GM18508 (cell line): ENCODE measurements at regions not wholly inside any gene's neighbourhood (a gene's known extent, or its start where the extent isn't known, plus 50 kb on each side); places are given as distances from the start of the nearest gene placed in this dataset.
"Not testable (repeated sequence)": the region's sequence is repeated elsewhere in the genome, so short reads cannot be mapped to it uniquely, and the experiment has no call there.

Experiments
- ATAC-seq: cut with Tn5 transposase; IDR thresholded peaks from one replicate; pipeline ENCODE4 v1.9.1; 2021; ENCODE audit warnings: moderate number of reproducible peaks; ENCODE audit not compliant: insufficient read depth, unreplicated experiment

DNA sequence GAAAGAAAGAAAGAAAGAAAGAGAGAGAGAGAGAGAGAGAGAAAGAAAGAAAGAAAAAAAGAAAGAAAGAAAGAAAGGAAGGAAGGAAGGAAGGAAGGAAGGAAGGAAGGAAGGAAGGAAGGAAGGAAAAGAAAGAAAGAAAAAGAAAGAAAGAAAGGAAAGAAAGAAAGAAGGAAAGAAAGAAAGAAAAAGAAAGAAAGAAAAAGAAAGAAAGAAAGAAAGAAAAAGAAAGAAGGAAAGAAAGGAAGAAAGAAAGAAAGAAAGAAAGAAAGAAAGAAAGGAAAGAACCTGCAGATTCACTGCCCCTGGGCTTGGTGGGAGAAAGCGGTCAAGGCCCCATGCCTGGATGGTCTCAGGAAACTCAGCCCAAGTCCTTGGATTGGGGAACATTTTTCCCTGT is 1426.2 kb downstream of the BRD1 start:
- not testable (repeated sequence) for ATAC-seq

DNA sequence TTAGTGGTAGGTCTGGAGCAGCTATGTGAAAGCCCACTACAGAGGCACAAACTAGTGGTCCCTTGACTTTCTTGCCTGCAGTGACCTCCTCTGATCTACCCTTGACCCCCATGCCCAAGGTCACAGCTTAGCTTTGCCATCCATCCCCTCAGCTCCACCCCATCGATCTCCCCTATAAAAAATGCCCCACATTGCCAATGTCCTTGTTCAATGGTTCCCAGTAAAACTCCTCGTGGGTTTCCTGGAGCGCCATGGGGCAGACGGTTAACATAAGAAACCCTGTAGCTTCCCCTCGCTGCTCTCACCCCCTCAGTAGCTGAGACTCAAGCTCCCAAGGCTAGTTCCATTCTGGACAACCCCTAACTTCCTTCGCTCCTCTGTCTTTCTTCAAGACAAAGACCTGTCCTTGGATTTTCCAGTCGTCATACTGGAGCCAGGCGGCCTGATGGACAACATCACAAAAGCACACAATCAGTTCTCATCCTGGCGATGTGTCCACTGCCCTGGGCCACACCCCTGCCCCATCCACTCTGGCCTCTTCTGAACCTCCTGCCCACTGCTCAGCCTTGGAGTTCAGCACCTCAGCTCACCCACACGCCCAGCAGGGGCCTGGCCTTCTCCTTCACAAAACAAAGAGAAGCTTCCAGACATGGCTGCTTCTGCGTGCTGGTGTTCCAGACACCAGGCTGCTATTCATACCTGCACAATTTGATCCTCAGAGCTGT is 1429.3 kb downstream of the BRD1 start:
- ATAC-seq, result no peak

DNA sequence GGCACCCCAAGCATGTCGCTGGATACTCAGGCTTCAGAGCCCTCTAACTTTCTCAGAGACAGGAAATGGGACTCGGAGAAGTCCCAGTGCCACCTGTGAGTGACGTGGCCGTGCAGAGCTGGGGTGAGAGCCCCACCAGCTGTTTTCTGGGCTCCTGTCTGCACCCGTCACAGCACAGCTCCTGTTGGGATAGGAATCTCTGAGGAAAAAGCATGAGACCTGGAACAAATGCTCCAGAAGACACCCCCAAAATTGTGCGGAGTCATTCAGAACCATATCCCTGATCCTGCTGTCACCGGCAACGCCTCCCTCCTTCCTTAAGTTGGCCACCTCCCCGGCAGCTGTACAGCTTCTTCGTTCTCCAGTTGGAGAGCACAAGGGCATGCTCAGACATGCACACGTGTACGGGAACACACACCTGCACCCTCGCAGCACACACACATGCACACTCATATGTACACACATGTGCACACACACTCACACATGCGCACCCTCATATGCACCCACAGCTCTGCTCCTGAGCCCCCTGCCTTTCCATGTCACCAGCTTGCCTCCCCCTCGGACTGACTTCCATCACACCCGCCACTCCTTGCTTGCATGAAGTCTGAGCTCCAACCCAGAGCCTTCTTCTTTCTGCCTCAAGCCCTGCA is 1430.0 kb downstream of the BRD1 start:
- no peak for ATAC-seq

DNA sequence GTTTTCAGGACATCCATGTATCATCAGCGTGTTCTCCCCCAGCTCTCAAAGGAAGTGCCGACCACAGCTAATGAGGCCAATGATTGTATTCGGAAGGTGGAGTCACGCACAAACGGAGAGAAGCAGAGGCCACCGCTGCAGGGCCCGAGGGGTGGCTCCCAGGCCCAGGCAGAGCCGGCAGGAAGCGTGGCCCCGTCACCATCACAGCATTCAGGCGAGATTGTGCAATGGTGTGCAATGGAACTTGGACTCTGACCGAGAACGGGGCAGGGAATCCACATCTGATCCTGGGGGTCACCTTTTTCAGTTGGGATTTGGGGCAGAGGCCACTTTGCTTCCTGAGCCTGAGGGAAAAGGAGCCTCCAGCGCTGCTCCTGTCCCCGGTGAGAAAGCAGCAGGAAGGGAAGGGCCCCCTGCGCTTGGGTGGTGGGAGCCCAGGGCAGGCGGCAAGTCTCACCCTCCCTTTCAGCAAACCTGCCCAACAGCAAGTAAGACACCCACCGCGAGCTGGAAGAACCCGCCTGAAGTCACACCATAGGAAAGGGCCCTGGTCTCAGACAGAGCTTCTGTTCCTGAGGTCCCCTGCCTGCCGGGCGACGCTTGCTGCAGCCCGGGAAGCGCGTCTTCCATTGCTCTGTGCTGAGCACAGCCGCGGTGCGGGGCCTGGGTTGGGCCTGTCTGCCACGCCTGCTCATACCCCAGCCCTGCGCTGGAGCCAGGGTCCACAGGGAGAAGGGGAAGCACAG is 1430.7 kb downstream of the BRD1 start:
- no peak for ATAC-seq

DNA sequence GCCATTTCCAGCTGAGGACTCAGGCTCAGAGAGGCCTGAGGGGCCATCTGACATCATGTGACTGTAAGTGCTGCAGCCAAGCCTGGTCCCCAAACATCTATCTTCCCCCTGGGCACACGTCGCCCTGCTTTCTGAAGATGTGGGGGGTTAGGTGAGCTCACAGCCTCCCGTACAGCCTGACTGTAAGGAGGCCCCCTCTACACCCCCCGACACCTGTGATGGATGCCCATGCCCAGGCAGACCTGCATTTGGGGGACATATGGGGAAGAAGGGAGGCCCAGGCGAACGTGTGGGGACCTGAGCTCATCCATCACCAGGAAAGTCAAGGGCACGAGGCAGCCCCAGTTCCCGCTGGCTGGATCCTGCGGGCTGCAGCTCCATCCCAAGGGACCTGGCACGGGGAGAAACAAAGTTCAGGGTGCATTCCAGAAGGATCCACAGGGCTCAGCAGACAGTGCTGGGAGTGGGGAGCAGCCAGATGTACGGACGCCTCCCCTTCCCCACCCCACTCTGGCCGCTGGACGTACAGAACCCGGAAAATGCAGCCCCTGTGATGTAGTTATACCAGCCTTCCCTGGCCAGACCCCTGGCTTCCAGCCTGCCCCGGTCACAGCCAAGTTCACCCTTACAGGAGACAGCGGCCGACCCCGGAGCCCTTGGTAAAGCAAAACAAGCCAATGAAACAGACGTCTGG is 1431.4 kb downstream of the BRD1 start:
- no peak for ATAC-seq

DNA sequence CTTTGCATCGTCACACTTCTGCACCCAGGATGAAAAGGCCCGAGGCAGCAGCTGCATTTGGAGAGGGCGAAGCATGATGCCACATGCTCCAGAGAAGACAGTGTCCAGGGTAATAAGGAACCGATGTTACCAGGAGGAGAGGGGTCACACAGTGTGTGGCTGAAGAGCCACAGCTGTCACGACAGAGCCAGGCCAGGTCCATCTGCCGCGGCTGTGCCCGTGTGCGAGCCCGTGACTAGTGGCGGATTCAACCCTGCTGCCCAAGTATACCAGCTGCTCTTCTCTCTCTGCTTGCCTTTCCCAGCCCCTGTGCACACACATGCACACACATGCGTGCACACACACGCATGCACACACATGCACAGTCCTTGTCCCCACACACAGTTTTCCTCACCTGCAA is 1432.5 kb downstream of the BRD1 start:
- ATAC-seq, result no peak

DNA sequence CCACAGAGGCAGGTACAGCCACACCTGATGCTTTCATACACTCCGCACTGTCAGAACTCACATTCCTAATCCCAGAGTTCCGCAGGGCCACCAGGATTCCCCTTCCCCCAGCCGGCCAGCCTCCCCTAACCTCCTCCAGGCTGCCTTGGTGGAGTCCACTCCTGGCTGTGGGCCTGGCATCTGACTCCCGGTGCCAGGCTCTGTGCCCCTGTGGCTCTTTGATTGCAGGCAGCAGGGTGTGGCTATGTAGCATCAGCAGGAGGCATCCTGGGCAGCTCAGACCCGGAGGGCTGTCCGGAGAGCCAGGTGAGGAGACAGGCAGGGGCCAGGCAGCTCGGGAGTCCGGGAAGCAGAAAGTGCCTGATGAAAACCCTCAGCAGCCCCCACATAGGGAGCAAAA is 1432.9 kb downstream of the BRD1 start:
- no peak for ATAC-seq

DNA sequence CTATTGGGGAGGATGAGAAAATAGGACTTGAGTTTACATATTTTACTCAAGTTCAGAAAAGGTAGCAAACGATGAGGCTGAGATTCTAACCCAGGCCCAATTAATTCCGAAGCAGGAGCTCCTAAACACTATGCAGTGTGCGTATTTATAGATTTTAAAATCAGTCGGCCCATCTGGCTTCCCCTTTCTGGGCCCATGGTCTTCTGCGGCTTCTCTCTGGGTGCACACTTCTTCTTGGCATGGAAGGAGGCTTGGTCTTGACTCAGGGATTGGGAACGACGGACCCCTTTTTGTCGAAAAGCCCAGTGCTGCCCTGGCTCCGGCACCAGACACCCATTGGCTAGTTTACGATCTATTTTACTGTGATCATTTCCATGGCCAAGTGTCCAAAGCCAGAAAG is 1433.8 kb downstream of the BRD1 start:
- ATAC-seq, result no peak

DNA sequence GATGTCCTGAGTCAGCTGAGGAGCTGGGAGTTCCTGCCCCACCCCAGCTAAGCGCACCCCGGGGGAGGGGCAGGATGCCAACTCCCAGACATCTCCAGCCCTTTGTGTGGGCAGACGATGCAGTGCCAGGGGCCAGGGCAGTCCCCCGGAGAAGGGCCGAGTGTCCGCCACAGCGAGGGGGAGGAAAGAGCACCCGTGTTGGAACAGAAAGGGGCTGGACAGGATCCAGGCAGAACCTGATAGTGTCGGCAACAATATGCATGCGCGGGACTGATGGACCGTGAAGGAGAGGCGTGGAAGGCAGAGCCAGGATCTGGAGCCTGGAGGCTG is 1434.7 kb downstream of the BRD1 start:
- ATAC-seq, result no peak

DNA sequence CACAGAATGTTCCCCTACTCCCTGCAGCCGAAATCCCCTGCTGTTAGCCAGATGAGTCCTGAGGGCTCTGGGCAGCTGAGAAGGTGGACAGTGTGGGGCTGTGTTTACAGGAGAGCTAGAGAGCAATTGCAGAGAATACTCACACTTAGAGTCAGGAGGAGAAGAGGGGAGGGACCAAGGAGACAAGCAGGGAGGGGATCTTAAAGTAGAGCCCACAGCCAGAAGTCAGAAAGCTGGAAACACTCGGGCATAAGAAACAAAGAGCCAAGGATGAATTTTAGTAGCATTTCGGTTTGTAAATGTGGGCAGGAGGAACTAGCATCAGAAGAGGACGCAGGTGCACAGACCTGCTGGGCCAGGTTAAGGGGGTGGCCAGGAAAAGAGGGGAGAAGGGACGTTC is 1435.9 kb downstream of the BRD1 start:
- ATAC-seq, result no peak

DNA sequence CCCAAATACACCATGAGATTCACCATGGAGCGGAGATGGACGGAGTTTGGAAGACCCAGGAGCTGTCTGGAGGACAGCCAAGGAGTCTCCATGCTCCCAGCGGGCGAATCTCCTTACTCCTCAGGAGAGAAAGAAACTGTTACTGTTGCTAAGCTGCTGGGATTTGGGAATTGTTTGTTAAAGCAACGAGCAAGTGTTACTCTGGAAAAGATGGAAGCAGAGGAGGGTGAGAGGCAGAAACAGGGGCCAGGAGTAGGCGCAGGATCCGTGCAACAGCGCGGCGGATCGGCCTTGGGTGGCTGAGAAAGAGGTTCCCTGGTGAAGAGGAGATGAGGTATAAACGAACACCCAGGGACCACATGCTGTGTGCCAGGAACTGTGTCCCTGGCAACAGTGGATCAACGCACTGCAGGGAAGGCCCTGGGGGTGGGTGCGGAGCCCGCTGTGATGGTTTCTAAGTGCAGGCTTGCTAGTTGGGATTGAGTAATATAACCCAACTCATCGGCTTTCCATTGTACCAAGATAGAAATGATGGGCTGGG is 1436.4 kb downstream of the BRD1 start:
- no peak for ATAC-seq

DNA sequence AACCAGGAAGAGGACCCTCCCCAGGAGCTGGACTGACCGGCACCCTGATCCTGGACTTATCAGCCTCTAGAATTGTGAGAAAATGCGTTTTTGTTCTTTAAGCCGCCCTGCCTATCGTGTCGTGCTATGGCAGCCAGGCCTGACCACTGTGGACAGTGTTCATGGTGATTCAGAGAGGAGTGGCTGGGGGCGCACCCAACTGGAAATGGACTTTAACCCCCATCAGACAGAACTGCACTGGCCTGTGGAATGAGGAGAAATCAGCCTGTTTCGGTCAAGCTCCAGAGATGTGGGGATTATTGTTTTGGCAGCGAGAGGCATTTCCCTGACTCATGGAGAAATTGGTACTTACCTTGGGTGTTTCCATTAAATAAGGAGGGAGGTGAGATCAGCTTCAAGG is 1437.8 kb downstream of the BRD1 start:
- no peak for ATAC-seq

DNA sequence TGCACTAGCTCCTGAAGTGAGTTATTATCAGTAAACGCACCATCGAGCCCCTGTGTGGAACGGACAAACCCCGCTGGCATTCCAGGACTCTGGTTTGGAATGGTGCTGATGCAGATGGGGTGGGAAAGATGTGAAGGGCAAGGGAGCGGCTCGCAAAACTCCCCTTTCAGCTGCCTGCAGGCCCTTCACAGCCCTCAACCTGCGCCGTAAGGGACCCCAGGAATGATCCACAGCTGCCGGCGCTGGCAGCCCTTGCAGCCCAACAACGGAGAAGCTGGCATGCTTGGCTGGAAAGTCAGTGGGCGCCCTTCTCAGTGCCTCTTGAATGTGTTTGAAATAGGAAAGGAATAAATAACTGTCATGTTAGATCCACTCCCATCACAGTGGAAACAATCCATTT is 1445.5 kb downstream of the BRD1 start:
- ATAC-seq, result no peak

DNA sequence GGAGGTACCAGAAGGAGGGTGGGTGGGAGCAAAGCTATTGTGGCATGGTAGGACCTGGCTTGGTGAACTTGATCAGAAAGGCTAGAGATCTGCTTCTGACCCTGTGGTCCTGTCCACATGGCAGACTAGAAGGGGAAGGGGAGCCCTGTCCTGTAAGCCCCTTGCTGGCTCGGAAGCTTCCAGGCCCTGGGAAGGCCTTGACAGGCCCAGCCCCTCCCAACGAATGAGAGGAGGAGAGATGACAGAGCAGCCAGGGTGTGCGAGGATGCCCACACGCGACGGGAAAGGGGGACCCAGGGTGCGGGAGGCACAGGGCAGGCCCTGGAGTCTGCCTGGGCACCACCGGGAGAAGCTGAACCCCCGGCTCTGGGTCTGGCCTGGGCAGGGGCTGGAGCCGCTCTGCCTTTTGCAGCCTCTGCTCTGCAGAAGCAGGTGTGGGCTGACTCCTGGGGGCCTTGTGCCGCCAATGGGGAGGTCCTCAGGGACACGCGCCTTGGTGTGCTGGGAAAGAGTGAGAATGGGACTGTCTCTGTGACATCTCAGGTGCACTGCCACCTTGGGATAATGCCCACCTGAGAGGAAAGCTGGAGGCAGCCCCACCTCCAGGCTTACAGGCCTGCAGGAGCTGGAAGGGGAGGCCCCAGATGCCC is 1447.5 kb downstream of the BRD1 start:
- ATAC-seq, result no peak

DNA sequence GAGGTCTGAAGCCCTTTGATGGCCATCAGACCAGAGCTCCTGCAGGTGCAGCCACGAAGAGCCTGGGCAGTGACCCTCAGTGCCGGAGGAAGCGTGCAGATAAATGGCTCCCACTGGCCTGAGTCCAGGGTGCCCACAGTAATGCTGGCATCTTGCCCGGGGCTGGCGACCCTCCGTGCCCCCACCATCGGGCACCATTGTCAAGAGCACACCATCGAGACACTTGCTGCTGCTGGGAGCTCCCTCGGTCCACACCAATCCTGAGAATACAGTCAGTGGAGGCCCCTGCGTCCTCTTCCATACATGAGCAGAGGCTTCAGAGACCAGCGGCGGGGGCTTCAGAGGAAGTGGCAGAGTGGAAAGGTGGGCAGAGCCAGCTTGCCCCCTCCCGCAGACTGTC is 1448.3 kb downstream of the BRD1 start:
- ATAC-seq, result no peak

DNA sequence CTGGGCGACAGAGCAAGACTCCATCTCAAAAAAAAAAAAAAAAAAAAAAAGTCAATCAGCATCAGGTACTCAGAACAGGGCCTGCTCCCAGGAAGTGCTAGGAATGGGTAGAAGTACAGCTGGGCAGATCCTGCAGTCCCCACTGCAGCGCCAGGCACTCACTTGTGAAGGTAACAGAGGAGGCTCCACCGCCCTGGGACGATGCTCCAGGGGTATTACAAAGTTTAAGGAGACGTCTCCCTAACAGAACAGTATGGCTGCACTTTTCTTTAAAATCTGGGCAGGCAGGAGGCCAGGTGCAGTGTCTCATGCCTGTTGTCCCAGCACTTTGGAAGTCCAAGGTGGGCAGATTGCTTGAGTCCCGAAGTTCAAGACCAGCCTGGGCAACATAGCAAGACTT is 1449.0 kb downstream of the BRD1 start:
- no peak for ATAC-seq

DNA sequence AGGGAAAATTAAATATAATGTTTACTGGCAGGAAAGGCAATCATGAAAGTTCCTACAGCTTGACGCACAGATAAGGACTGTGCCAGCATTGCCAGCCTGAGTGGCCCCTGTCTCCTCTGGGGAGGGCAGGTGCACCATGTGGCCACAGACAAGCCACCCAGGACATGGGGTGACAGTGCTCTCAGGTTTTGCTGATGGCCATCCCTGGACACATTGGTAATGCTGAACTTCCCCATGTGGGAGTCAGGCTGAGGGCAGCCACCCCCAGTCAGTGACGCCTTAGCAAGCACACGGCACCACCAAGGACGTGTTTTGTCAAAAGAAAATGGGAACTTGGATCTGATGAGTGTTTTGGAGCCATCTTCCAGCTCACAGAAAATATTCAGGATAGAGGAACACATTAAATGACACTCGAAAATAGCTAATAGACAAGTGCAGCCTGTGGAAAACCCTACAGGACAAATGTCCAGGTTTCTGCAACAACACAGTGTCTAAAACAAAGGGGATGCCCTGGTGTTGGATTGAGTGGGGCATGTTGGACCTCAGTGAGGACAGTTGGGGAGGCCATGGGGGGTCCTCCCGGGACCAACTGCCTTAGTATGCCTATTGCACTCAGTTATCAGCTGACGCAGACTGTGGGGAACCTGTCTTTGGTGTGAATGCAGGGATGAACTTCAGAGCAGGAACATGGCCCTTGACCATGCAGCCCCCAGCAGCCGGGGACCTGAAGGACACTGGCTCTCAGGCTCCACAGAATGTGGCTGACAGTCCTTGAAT is 1450.5 kb downstream of the BRD1 start:
- ATAC-seq, result no peak

DNA sequence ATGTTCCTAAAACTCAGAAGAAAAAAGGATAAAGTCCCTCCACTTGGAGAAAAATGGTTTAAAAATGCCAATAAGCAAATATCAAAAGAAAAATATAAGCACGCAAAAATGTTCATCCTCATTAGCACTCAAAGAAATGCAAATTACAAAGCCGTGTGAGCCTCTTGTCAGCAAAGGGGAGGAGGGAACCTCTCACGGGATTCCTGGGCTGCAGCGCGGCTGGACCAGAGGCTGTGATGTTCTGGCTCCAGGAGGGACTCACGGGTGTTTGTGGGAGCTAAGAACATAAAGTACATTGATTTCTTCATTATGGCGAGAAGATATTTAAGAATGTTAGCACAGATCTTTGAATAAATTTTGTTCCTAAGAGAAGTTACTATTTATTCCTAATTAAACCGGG is 1451.2 kb downstream of the BRD1 start:
- ATAC-seq, result no peak

DNA sequence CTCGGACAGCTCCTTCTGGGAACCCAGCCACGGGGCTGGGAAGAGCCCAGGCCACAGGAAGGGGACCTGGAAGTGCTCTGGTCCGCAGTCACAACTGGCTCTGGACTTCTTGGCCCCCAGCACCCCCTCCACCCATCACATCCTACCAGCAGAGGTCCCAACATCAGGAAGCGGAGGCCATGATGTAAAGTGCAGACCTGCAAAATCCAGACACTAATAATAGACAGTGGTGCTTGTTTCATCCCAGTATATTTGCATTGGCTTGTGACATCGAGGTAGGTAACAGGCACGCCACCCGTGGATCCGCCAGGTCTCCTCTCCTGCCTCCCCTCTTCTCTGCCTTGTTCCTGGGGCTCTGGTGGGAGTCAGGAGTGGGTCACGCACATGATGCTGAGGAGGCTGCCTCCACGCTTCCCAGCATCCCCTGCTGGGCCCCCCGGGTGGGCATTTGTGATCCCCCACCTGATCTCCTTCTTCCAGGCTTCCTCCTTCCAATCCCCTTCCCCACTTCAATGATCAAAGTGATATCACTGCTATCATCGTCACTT is 1454.0 kb downstream of the BRD1 start:
- no peak for ATAC-seq
